Large intestine (tissue), 3 donors: ENCODE measurements at regions not wholly inside any gene's neighbourhood (a gene's known extent, or its start where the extent isn't known, plus 50 kb on each side); places are given as distances from the start of the nearest gene placed in this dataset.
"Not testable (repeated sequence)": the region's sequence is repeated elsewhere in the genome, so short reads cannot be mapped to it uniquely, and the experiment has no call there.

Experiments used
- DNase-seq, 2 donors: peaks; one replicate each; pipeline versions ENCODE4 v3.0.0 to v3.0.0-alpha.2; 2013
- H3K27ac ChIP-seq: one replicate; pipeline ENCODE4 v1.5.1; 2013; ENCODE audit warnings: low read length
- H3K27me3 ChIP-seq: 2 replicates; pipeline ENCODE4 v1.6.1; 2013; ENCODE audit warnings: low read length; ENCODE audit not compliant: control insufficient read depth, insufficient read depth
- H3K36me3 ChIP-seq: 2 replicates; pipeline ENCODE4 v1.6.1; 2013; ENCODE audit warnings: low read length; ENCODE audit not compliant: control insufficient read depth, insufficient read depth
- H3K4me1 ChIP-seq: one replicate; pipeline ENCODE4 v1.6.1; 2013; ENCODE audit warnings: low read length; ENCODE audit not compliant: control insufficient read depth, insufficient read depth
- H3K4me3 ChIP-seq: one replicate; pipeline ENCODE4 v1.5.1; 2013; ENCODE audit warnings: low read length
- H3K9me3 ChIP-seq: one replicate; pipeline ENCODE4 v1.6.1; 2013; ENCODE audit warnings: mild to moderate bottlenecking, low read depth, low read length, moderate library complexity; ENCODE audit not compliant: control insufficient read depth
- WGBS: methylation state at CpG from one replicate; pipeline ENCODE4 v1.1.5; 2013; ENCODE audit warnings: low lambda C conversion rate; ENCODE audit not compliant: insufficient coverage; 5-methylcytosine and 5-hydroxymethylcytosine counted together

- Histone ChIP-seq H3K4me3 (no peak overlapping the region), H3K27ac (no peak overlapping the region), H3K27me3 (no peaks in the 10 kb centered on the region), H3K4me1 (peaks cover 8% of the 10 kb centered on the region), H3K9me3 (no peaks in the 10 kb centered on the region), H3K36me3 (no peaks in the 10 kb centered on the region)
- 100% methylated on average over 1 of the region's 4 CpGs for WGBS
- no peak for DNase-seq
Measured at GRCh38 chr12:127590868-127591267, 676.1 kb upstream of the TMEM132C start.

- peaks cover 8% of the 10 kb centered on the region for H3K4me1 ChIP-seq
- H3K4me3 ChIP-seq, result no peak overlapping the region
- H3K27me3 ChIP-seq, result no peaks in the 10 kb centered on the region
- peak overlapping the region; percentile 3 for H3K27ac ChIP-seq
- H3K9me3 ChIP-seq, result no peaks in the 10 kb centered on the region
- DNase-seq, result peak; percentile 15 to 62
- no CpG with 5 or more reads among the region's 5 CpGs for WGBS
- H3K36me3 ChIP-seq, result no peaks in the 10 kb centered on the region
Measured at GRCh38 chr12:127592245-127592644, 674.7 kb upstream of the TMEM132C start.

- Histone ChIP-seq H3K4me3 (no peak overlapping the region), H3K9me3 (no peaks in the 10 kb centered on the region), H3K36me3 (no peaks in the 10 kb centered on the region), H3K27ac (no peak overlapping the region), H3K27me3 (no peaks in the 10 kb centered on the region), H3K4me1 (peaks cover 8% of the 10 kb centered on the region)
- WGBS, result 57% methylated on average over 3 of the region's 6 CpGs
- peak in 1 of 2 donors; percentile 12 for DNase-seq
Measured at GRCh38 chr12:127594351-127594970, 672.5 kb upstream of the TMEM132C start.

- Histone ChIP-seq H3K27ac (no peak overlapping the region), H3K27me3 (no peaks in the 10 kb centered on the region), H3K36me3 (no peaks in the 10 kb centered on the region), H3K9me3 (no peaks in the 10 kb centered on the region), H3K4me1 (peaks cover 8% of the 10 kb centered on the region), H3K4me3 (no peak overlapping the region)
- 96% methylated on average over 2 of the region's 4 CpGs for WGBS
- no peak for DNase-seq
Measured at GRCh38 chr12:127595506-127595905, 671.5 kb upstream of the TMEM132C start.

- Histone ChIP-seq H3K4me3 (no peak overlapping the region), H3K27me3 (no peaks in the 10 kb centered on the region), H3K4me1 (peaks cover 8% of the 10 kb centered on the region), H3K9me3 (no peaks in the 10 kb centered on the region), H3K36me3 (no peaks in the 10 kb centered on the region), H3K27ac (no peak overlapping the region)
- WGBS, result no CpG with 5 or more reads among the region's 4 CpGs
- no peak for DNase-seq
Measured at GRCh38 chr12:127596891-127597290, 670.1 kb upstream of the TMEM132C start.

- no peaks in the 10 kb centered on the region for H3K27me3 ChIP-seq
- H3K4me1 ChIP-seq, result no peaks in the 10 kb centered on the region
- H3K4me3 ChIP-seq, result no peak overlapping the region
- H3K9me3 ChIP-seq, result no peaks in the 10 kb centered on the region
- no peak for DNase-seq
- no peak overlapping the region for H3K27ac ChIP-seq
- no peaks in the 10 kb centered on the region for H3K36me3 ChIP-seq
- WGBS, result 86% methylated on average over 1 of the region's 7 CpGs
Measured at GRCh38 chr12:127599436-127599835, 667.5 kb upstream of the TMEM132C start.

GRCh38 chr12:127600211-127600610 is 666.8 kb upstream of the TMEM132C start:
- no CpG with 5 or more reads among the region's 3 CpGs for WGBS

GRCh38 chr12:127606476-127607015 is 660.4 kb upstream of the TMEM132C start:
- Histone ChIP-seq H3K9me3 (no peaks in the 10 kb centered on the region), H3K4me3 (no peak overlapping the region), H3K27ac (no peak overlapping the region), H3K4me1 (no peaks in the 10 kb centered on the region), H3K36me3 (no peaks in the 10 kb centered on the region), H3K27me3 (no peaks in the 10 kb centered on the region)
- 100% methylated on average over 2 of the region's 3 CpGs for WGBS
- DNase-seq, result no peak

More at GRCh38 chr12:127600211-127600610, 666.8 kb upstream of the TMEM132C start:
- no peaks in the 10 kb centered on the region for H3K36me3 ChIP-seq
- no peak overlapping the region for H3K27ac ChIP-seq
- H3K4me3 ChIP-seq, result no peak overlapping the region
- DNase-seq, result no peak
- H3K9me3 ChIP-seq, result no peaks in the 10 kb centered on the region
- H3K4me1 ChIP-seq, result no peaks in the 10 kb centered on the region
- no peaks in the 10 kb centered on the region for H3K27me3 ChIP-seq

GRCh38 chr12:127607146-127607725 is 659.7 kb upstream of the TMEM132C start:
- DNase-seq, result no peak
- Histone ChIP-seq H3K36me3 (no peaks in the 10 kb centered on the region), H3K27ac (no peak overlapping the region), H3K4me1 (no peaks in the 10 kb centered on the region), H3K9me3 (no peaks in the 10 kb centered on the region), H3K27me3 (no peaks in the 10 kb centered on the region), H3K4me3 (no peak overlapping the region)
- no CpG with 5 or more reads among the region's 7 CpGs for WGBS

- no CpG with 5 or more reads among the region's 7 CpGs for WGBS
- H3K27me3 ChIP-seq, H3K4me1 ChIP-seq, DNase-seq, H3K9me3 ChIP-seq, H3K4me3 ChIP-seq, H3K36me3 ChIP-seq, H3K27ac ChIP-seq: not testable (repeated sequence)
Measured at GRCh38 chr12:127608359-127608758, 658.6 kb upstream of the TMEM132C start.

- no peaks in the 10 kb centered on the region for H3K4me1 ChIP-seq
- no peak for DNase-seq
- no CpG with 5 or more reads among the region's 5 CpGs for WGBS
- H3K9me3 ChIP-seq, result no peaks in the 10 kb centered on the region
- no peak overlapping the region for H3K27ac ChIP-seq
- no peaks in the 10 kb centered on the region for H3K27me3 ChIP-seq
- no peak overlapping the region for H3K4me3 ChIP-seq
- H3K36me3 ChIP-seq, result no peaks in the 10 kb centered on the region
Measured at GRCh38 chr12:127613056-127613455, 653.9 kb upstream of the TMEM132C start.
